IMR-90 (cell line): ENCODE measurements at regions not wholly inside any gene's neighbourhood (a gene's known extent, or its start where the extent isn't known, plus 50 kb on each side); places are given as distances from the start of the nearest gene placed in this dataset.

ENCODE experiments used
- ATAC-seq: fragments of 200-7000 bp; cut with Tn5 transposase; 2 replicates; pipeline ENCODE4 v1.9.1; 2020; ENCODE audit warnings: low read depth, mild to moderate bottlenecking, moderate library complexity
- BruUV-seq: library from RNA; stranded (reverse); fragments of 400-500 nt; replicated peaks from 2 replicates; lab custom pipeline; 2021; lab: Mats Ljungman, UMichigan
- CTCF ChIA-PET: fragments of 300-600 bp; formaldehyde crosslinking; extraction: SDS; loops from one replicate; lab custom pipeline; 2021; ENCODE audit warnings: antibody characterized with exemption; lab: Yijun Ruan, JAX
- POLR2A ChIA-PET: fragments of 300-600 bp; sonication (Branson Sonifier 250); formaldehyde crosslinking; loops from one replicate; lab custom pipeline; 2022; ENCODE audit warnings: antibody characterized with exemption; ENCODE audit not compliant: unreplicated experiment; lab: Charles Lee
- DNase-seq: peaks from one replicate; pipeline ENCODE4 v3.0.0; 2013
- H2AFZ ChIP-seq: replicated peaks from 2 replicates; pipeline ENCODE3; 2013; ENCODE audit warnings: low read length, mild to moderate bottlenecking; ENCODE audit not compliant: poor library complexity
- H2AK5ac ChIP-seq: 2 replicates; pipeline ENCODE4 v1.6.1; 2013; ENCODE audit warnings: low read depth, low read length, inconsistent platforms
- H2AK9ac ChIP-seq: replicated peaks from 2 replicates; pipeline ENCODE3; 2013; ENCODE audit warnings: mild to moderate bottlenecking, low read depth, low read length, moderate library complexity; ENCODE audit not compliant: poor library complexity
- H2BK120ac ChIP-seq: 2 replicates; pipeline ENCODE4 v1.6.1; 2013; ENCODE audit warnings: low read depth, low read length, inconsistent platforms
- H2BK15ac ChIP-seq: 3 replicates; pipeline ENCODE4 v1.6.1; 2013; ENCODE audit warnings: low read depth, low read length, inconsistent platforms
- H2BK20ac ChIP-seq: 2 replicates; pipeline ENCODE4 v1.6.1; 2013; ENCODE audit warnings: low read depth, mild to moderate bottlenecking, inconsistent platforms, low read length, moderate library complexity
- H2BK5ac ChIP-seq: 2 replicates; pipeline ENCODE4 v1.6.1; 2013; ENCODE audit warnings: mild to moderate bottlenecking, low read depth, low read length, inconsistent platforms; ENCODE audit not compliant: poor library complexity, severe bottlenecking
- H3K14ac ChIP-seq: replicated peaks from 2 replicates; pipeline ENCODE4 v1.6.1; 2013; ENCODE audit warnings: low read depth, low read length, inconsistent platforms
- H3K18ac ChIP-seq: 2 replicates; pipeline ENCODE4 v1.6.1; 2013; ENCODE audit warnings: low read depth, low read length, control low read depth
- H3K23ac ChIP-seq: 2 replicates; pipeline ENCODE4 v1.6.1; 2013; ENCODE audit warnings: low read depth, low read length, inconsistent platforms
- H3K27ac ChIP-seq: 2 replicates; pipeline ENCODE4 v1.5.1; 2013; ENCODE audit warnings: mild to moderate bottlenecking, control low read depth, low read length; ENCODE audit not compliant: insufficient read depth
- H3K27me3 ChIP-seq: 2 replicates; pipeline ENCODE4 v1.6.1; 2013; ENCODE audit warnings: low read length; ENCODE audit not compliant: control insufficient read depth, insufficient read depth
- H3K36me3 ChIP-seq: 2 replicates; pipeline ENCODE4 v1.6.1; 2013; ENCODE audit warnings: low read length, mixed read lengths; ENCODE audit not compliant: control insufficient read depth, insufficient read depth
- H3K4ac ChIP-seq: 2 replicates; pipeline ENCODE4 v1.6.1; 2013; ENCODE audit warnings: low read depth, low read length, inconsistent platforms
- H3K4me1 ChIP-seq: 2 replicates; pipeline ENCODE4 v1.6.1; 2013; ENCODE audit warnings: low read length, mixed read lengths; ENCODE audit not compliant: control insufficient read depth, insufficient read depth
- H3K4me2 ChIP-seq: 2 replicates; pipeline ENCODE4 v1.6.1; 2013; ENCODE audit warnings: low read depth, mild to moderate bottlenecking, control low read depth, low read length, moderate library complexity
- H3K4me3 ChIP-seq: 2 replicates; pipeline ENCODE4 v1.5.1; 2013; ENCODE audit warnings: low read depth, mild to moderate bottlenecking, control low read depth, low read length, moderate library complexity; ENCODE audit not compliant: insufficient read depth
- H3K56ac ChIP-seq: 2 replicates; pipeline ENCODE4 v1.6.1; 2013; ENCODE audit warnings: low read length, inconsistent platforms; ENCODE audit not compliant: insufficient read depth; ENCODE audit errors: extremely low read depth
- H3K79me1 ChIP-seq, 2 experiments: 2 replicates each; pipeline ENCODE4 v1.6.1; 2013; ENCODE audit warnings: low read length in 2 of 2, inconsistent platforms in 1 of 2, low read depth in 1 of 2
- H3K9ac ChIP-seq: 2 replicates; pipeline ENCODE4 v1.6.1; 2013; ENCODE audit warnings: low read depth, low read length, control low read depth
- H3K9me1 ChIP-seq: 2 replicates; pipeline ENCODE4 v1.6.1; 2013; ENCODE audit warnings: low read length, inconsistent platforms; ENCODE audit not compliant: insufficient read depth
- H3K9me3 ChIP-seq: 2 replicates; pipeline ENCODE4 v1.6.1; 2013; ENCODE audit warnings: low read length; ENCODE audit not compliant: control insufficient read depth, insufficient read depth
- H4K20me1 ChIP-seq: 2 replicates; pipeline ENCODE4 v1.6.1; 2013; ENCODE audit warnings: low read length, inconsistent platforms; ENCODE audit not compliant: insufficient read depth
- H4K5ac ChIP-seq: 2 replicates; pipeline ENCODE4 v1.6.1; 2013; ENCODE audit warnings: mild to moderate bottlenecking, low read depth, low read length, control low read depth
- H4K8ac ChIP-seq, 2 experiments: 2 replicates each; pipeline ENCODE4 v1.6.1; 2013; ENCODE audit warnings: low read depth in 2 of 2, low read length in 2 of 2, control low read depth in 1 of 2, inconsistent platforms in 1 of 2
- H4K91ac ChIP-seq: 2 replicates; pipeline ENCODE4 v1.6.1; 2013; ENCODE audit warnings: low read depth, low read length, inconsistent platforms; ENCODE audit not compliant: insufficient read depth
- CHD1 ChIP-seq: IDR thresholded peaks from 2 replicates; pipeline ENCODE4 v1.6.1; 2012; ENCODE audit warnings: low read depth, low read length, improper control_type of control experiment
- FOS ChIP-seq: fragments of 150-350 bp; IDR thresholded peaks from 2 replicates; pipeline ENCODE4 v1.6.1; 2016; ENCODE audit warnings: low read depth, low read length
- NFE2L2 ChIP-seq: fragments of 150-350 bp; IDR thresholded peaks from 2 replicates; pipeline ENCODE4 v1.6.1; 2016; ENCODE audit warnings: low read depth, mild to moderate bottlenecking, low read length
- RCOR1 ChIP-seq: IDR thresholded peaks from 2 replicates; pipeline ENCODE4 v1.6.1; 2012; ENCODE audit warnings: mild to moderate bottlenecking, low read length, improper control_type of control experiment; ENCODE audit not compliant: insufficient replicate concordance
- RFX5 ChIP-seq: IDR thresholded peaks from 2 replicates; pipeline ENCODE4 v1.8.0; 2012; ENCODE audit warnings: low read depth, mild to moderate bottlenecking, low read length, moderate library complexity
- USF2 ChIP-seq: fragments of 150-350 bp; IDR thresholded peaks from 2 replicates; pipeline ENCODE4 v1.6.1; 2017; ENCODE audit warnings: mild to moderate bottlenecking, antibody characterized with exemption, low read length, low read depth
- WGBS, 2 experiments: methylation state at CpG; one replicate each; pipeline versions ENCODE4 v1.1.5 to v1.1.7; 2013; ENCODE audit warnings: missing lambda C conversion rate in 2 of 2; ENCODE audit not compliant: insufficient read length in 1 of 2; ENCODE audit errors: extremely low coverage in 2 of 2; 5-methylcytosine and 5-hydroxymethylcytosine counted together
- dilution Hi-C: fragments of 300-500 bp; cut with HindIII; formaldehyde crosslinking; loops from one replicate; pipeline ENCODE4 v1.14.3; 2018; ENCODE audit warnings: low sequenced_read_pairs; ENCODE audit not compliant: unreplicated experiment
- in situ Hi-C: fragments of 300-500 bp; cut with MboI; formaldehyde crosslinking; loops from 3 replicates; pipeline ENCODE4 v1.14.3; 2019; ENCODE audit warnings: low sequenced_read_pairs, inconsistent platforms, mixed read lengths
- intact Hi-C: fragments of 100-400 bp; cut with micrococcal nuclease; formaldehyde crosslinking; loops from 2 replicates; pipeline ENCODE4 v1.10.0; 2022

GRCh38 chr5:58382131-58382534, 77.8 kb downstream of the PLK2 start:
- intact Hi-C loops (no loop called here), dilution Hi-C loops (no loop called here), in situ Hi-C loops (no loop called here)
- TF ChIP-seq NFE2L2 (no peak), RFX5 (no peak), CHD1 (no peak), RCOR1 (no peak), USF2 (no peak), FOS (no peak)
- H2BK15ac ChIP-seq = no peak overlapping the region
- no peaks in the 10 kb centered on the region for H3K27me3 ChIP-seq
- no peak overlapping the region for H3K23ac ChIP-seq
- H3K9me1 ChIP-seq = no peaks in the 10 kb centered on the region
- no peaks in the 10 kb centered on the region for H3K79me1 ChIP-seq
- H2BK120ac ChIP-seq = no peak overlapping the region
- H2AK5ac ChIP-seq = no peak overlapping the region
- H2BK5ac ChIP-seq = no peak overlapping the region
- ATAC-seq (no peak), DNase-seq (no peak)
- no peak overlapping the region for H3K4me3 ChIP-seq
- H4K20me1 ChIP-seq = no peaks in the 10 kb centered on the region
- ChIA-PET CTCF (no interaction called here), POLR2A (no interaction called here)
- no peak overlapping the region for H4K91ac ChIP-seq
- H4K8ac ChIP-seq = no peak overlapping the region
- H3K36me3 ChIP-seq = no peaks in the 10 kb centered on the region
- H3K4me2 ChIP-seq = no peak overlapping the region
- H2BK20ac ChIP-seq = no peak overlapping the region
- BruUV-seq = no TSS peak
- H3K4me1 ChIP-seq = no peaks in the 10 kb centered on the region
- H3K27ac ChIP-seq = no peak overlapping the region
- no CpG with 5 or more reads among the region's 4 CpGs for WGBS, 2 experiments
- no peak overlapping the region for H3K18ac ChIP-seq
- no peak overlapping the region for H3K56ac ChIP-seq
- peaks cover 9% of the 10 kb centered on the region; the same call in 1 of the 2 replicates for H3K9me3 ChIP-seq
- H2AK9ac ChIP-seq = no peak overlapping the region
- no peak overlapping the region for H3K9ac ChIP-seq
- no peak overlapping the region for H3K4ac ChIP-seq
- no peak overlapping the region for H4K5ac ChIP-seq
- H3K14ac ChIP-seq = no peak overlapping the region
- H2AFZ ChIP-seq = no peak overlapping the region
